ENCODE measurements at regions not wholly inside any gene's neighbourhood (a gene's known extent, or its start where the extent isn't known, plus 50 kb on each side); places are given as distances from the start of the nearest gene placed in this dataset.

DNA sequence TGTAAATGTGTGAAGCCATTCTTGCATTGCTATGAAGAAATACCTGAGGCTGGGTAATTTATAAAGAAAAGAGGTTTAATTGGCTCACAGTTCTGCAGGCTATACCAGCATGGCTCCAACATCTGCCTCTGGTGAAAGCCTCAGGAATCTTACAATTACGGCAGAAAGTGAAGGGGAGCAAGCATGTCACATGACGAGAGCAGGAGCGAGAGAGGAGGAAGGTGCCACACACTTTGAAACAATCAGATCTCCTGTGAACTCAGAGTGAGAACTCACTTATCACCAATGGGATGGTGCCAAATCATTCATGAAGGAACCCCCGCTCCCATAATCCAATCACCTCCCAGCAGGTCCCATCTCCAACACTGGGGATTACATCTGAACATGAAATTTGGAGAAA lies 213.6 kb upstream of the TSC22D2 start:
- TF ChIP-seq, protein P1, sequence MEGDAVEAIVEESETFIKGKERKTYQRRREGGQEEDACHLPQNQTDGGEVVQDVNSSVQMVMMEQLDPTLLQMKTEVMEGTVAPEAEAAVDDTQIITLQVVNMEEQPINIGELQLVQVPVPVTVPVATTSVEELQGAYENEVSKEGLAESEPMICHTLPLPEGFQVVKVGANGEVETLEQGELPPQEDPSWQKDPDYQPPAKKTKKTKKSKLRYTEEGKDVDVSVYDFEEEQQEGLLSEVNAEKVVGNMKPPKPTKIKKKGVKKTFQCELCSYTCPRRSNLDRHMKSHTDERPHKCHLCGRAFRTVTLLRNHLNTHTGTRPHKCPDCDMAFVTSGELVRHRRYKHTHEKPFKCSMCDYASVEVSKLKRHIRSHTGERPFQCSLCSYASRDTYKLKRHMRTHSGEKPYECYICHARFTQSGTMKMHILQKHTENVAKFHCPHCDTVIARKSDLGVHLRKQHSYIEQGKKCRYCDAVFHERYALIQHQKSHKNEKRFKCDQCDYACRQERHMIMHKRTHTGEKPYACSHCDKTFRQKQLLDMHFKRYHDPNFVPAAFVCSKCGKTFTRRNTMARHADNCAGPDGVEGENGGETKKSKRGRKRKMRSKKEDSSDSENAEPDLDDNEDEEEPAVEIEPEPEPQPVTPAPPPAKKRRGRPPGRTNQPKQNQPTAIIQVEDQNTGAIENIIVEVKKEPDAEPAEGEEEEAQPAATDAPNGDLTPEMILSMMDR (IDR thresholded peaks at IDR 0.05), result no peak
- no peak for TF ChIP-seq POLR2A (IDR thresholded peaks at IDR 0.05)
